ENCODE measurements at regions not wholly inside any gene's neighbourhood (a gene's known extent, or its start where the extent isn't known, plus 50 kb on each side); places are given as distances from the start of the nearest gene placed in this dataset.

GRCh38 chr18:61742565-61743429 is 150.0 kb downstream of the RNF152 start:
- Histone ChIP-seq H3K9me3 (peaks cover 0 to 3% (median 0%) of the 10 kb centered on the region in 4 donors), H3K36me3 (no peaks in the 10 kb centered on the region), H3K4me1 (peaks cover 0 to 32% (median 4%) of the 10 kb centered on the region in 4 donors), H3K27me3 (no peaks in the 10 kb centered on the region), H3K27ac (peak overlapping the region; percentile 25 to 79 (median 65)), H3K4me3 (no peak overlapping the region)
- TF ChIP-seq EP300 (IDR thresholded peaks at IDR 0.05), result peak; percentile 45 to 56
- no peak for TF ChIP-seq CTCF (IDR thresholded peaks at IDR 0.05)
- WGBS, 2 donors, result 68 to 78% methylated on average over 4 to 8 of the region's 8 CpGs
- no peak for DNase-seq (ENCODE audit: low spot score in 2 of 2)

- TF ChIP-seq EP300 (IDR thresholded peaks at IDR 0.05), result no peak
- TF ChIP-seq POLR2A (IDR thresholded peaks at IDR 0.05), result no peak
- no peak for TF ChIP-seq CTCF (IDR thresholded peaks at IDR 0.05)
- no peaks in the 10 kb centered on the region for H3K27me3 ChIP-seq
- H3K9me3 ChIP-seq, result peaks cover 0 to 3% (median 0%) of the 10 kb centered on the region in 4 donors
- DNase-seq (ENCODE audit: low spot score in 2 of 2), result no peak
- H3K4me1 ChIP-seq, result peaks cover 0 to 37% (median 4%) of the 10 kb centered on the region in 4 donors
- no peak overlapping the region for H3K4me3 ChIP-seq
- 71 to 82% methylated on average over 6 of the region's 6 CpGs for WGBS, 2 donors
- no peaks in the 10 kb centered on the region for H3K36me3 ChIP-seq
- H3K27ac ChIP-seq, result peak overlapping the region in 3 of 4 donors; percentile 52 to 79 (median 78)
These were observed 150.8 kb downstream of the RNF152 start for GRCh38 chr18:61741881-61742454.

GRCh38 chr18:61738488-61738887 is 154.3 kb downstream of the RNF152 start:
- H3K36me3 ChIP-seq, result no peaks in the 10 kb centered on the region
- H3K4me1 ChIP-seq, result peaks cover 0 to 37% (median 3%) of the 10 kb centered on the region in 4 donors
- TF ChIP-seq POLR2A (IDR thresholded peaks at IDR 0.05), result no peak
- TF ChIP-seq EP300 (IDR thresholded peaks at IDR 0.05), result peak in 1 of 2 donors; percentile 1
- H3K27ac ChIP-seq, result peak overlapping the region; percentile 28 to 75 (median 54)
- H3K9me3 ChIP-seq, result peaks cover 0 to 3% (median 0%) of the 10 kb centered on the region in 4 donors
- DNase-seq (ENCODE audit: low spot score in 2 of 2), result peak in 1 of 2 donors; percentile 46
- H3K27me3 ChIP-seq, result no peaks in the 10 kb centered on the region
- 67% methylated on average over 3 of the region's 3 CpGs for WGBS, 2 donors
- H3K4me3 ChIP-seq, result no peak overlapping the region

GRCh38 chr18:61738042-61738441 is 154.8 kb downstream of the RNF152 start:
- Histone ChIP-seq H3K36me3 (no peaks in the 10 kb centered on the region), H3K4me3 (no peak overlapping the region), H3K27ac (peak overlapping the region; percentile 34 to 75 (median 54)), H3K4me1 (peaks cover 0 to 33% (median 1%) of the 10 kb centered on the region in 4 donors), H3K9me3 (peaks cover 0 to 3% (median 0%) of the 10 kb centered on the region in 4 donors), H3K27me3 (no peaks in the 10 kb centered on the region)
- TF ChIP-seq EP300 (IDR thresholded peaks at IDR 0.05), result peak; percentile 26 to 68
- TF ChIP-seq CTCF (IDR thresholded peaks at IDR 0.05), result no peak
- peak in 1 of 2 donors; percentile 29 for DNase-seq (ENCODE audit: low spot score in 2 of 2)
- WGBS, 2 donors, result 24 to 38% methylated on average over 1 of the region's 1 CpG

- H3K27ac ChIP-seq, result peak overlapping the region in 2 of 4 donors; percentile 40 to 75
These were observed 156.7 kb downstream of the RNF152 start for GRCh38 chr18:61736133-61736532.

More at GRCh38 chr18:61736133-61736532, 156.7 kb downstream of the RNF152 start:
- WGBS, 2 donors, result 70 to 76% methylated on average over 4 of the region's 4 CpGs
- TF ChIP-seq CTCF (IDR thresholded peaks at IDR 0.05) (no peak), EP300 (IDR thresholded peaks at IDR 0.05) (no peak), POLR2A (IDR thresholded peaks at IDR 0.05) (no peak)
- DNase-seq (ENCODE audit: low spot score in 2 of 2), result no peak
- H3K9me3 ChIP-seq, result peaks cover 0 to 3% (median 0%) of the 10 kb centered on the region in 4 donors
- H3K4me1 ChIP-seq, result peaks cover 0 to 37% (median 1%) of the 10 kb centered on the region in 4 donors
- H3K36me3 ChIP-seq, result no peaks in the 10 kb centered on the region
- no peaks in the 10 kb centered on the region for H3K27me3 ChIP-seq
- H3K4me3 ChIP-seq, result no peak overlapping the region

All from tibial nerve (tissue), 4 donors.